ENCODE measurements at regions not wholly inside any gene's neighbourhood (a gene's known extent, or its start where the extent isn't known, plus 50 kb on each side); places are given as distances from the start of the nearest gene placed in this dataset.

GRCh38 chr17:13316657-13317056 lies 285.1 kb downstream of the HS3ST3A1 start:
- TF ChIP-seq CTCF (IDR thresholded peaks at IDR 0.05; ENCODE audit: insufficient read depth, low read length, poor library complexity, severe bottlenecking) = no peak
- no peak for DNase-seq (ENCODE audit: low read depth)
- Histone ChIP-seq H3K27me3 (ENCODE audit: control insufficient read depth, insufficient read depth, low read length) (no peaks in the 10 kb centered on the region), H3K4me3 (ENCODE audit: low read depth, low read length) (no peak overlapping the region), H3K36me3 (ENCODE audit: control insufficient read depth, insufficient read depth, low read length) (no peaks in the 10 kb centered on the region)

GRCh38 chr17:13311306-13311705 lies 290.4 kb downstream of the HS3ST3A1 start:
- no peak for TF ChIP-seq CTCF (IDR thresholded peaks at IDR 0.05; ENCODE audit: insufficient read depth, low read length, poor library complexity, severe bottlenecking)
- DNase-seq (ENCODE audit: low read depth) = no peak
- no peaks in the 10 kb centered on the region for H3K27me3 ChIP-seq (ENCODE audit: control insufficient read depth, insufficient read depth, low read length)
- no peaks in the 10 kb centered on the region for H3K36me3 ChIP-seq (ENCODE audit: control insufficient read depth, insufficient read depth, low read length)
- no peak overlapping the region for H3K4me3 ChIP-seq (ENCODE audit: low read depth, low read length)

GRCh38 chr17:13310858-13311257 lies 290.9 kb downstream of the HS3ST3A1 start:
- H3K4me3 ChIP-seq (ENCODE audit: low read depth, low read length) = no peak overlapping the region

GRCh38 chr17:13306310-13306962 lies 288.6 kb upstream of the ELAC2 start:
- Histone ChIP-seq H3K27me3 (ENCODE audit: control insufficient read depth, insufficient read depth, low read length) (no peaks in the 10 kb centered on the region), H3K4me3 (ENCODE audit: low read depth, low read length) (no peak overlapping the region), H3K36me3 (ENCODE audit: control insufficient read depth, insufficient read depth, low read length) (no peaks in the 10 kb centered on the region)
- peak; percentile 41 for DNase-seq (ENCODE audit: low read depth)
- TF ChIP-seq CTCF (IDR thresholded peaks at IDR 0.05; ENCODE audit: insufficient read depth, low read length, poor library complexity, severe bottlenecking) = peak; percentile 56

More at GRCh38 chr17:13310858-13311257, 290.9 kb downstream of the HS3ST3A1 start:
- H3K27me3 ChIP-seq (ENCODE audit: control insufficient read depth, insufficient read depth, low read length) = no peaks in the 10 kb centered on the region
- TF ChIP-seq CTCF (IDR thresholded peaks at IDR 0.05; ENCODE audit: insufficient read depth, low read length, poor library complexity, severe bottlenecking) = no peak
- H3K36me3 ChIP-seq (ENCODE audit: control insufficient read depth, insufficient read depth, low read length) = no peaks in the 10 kb centered on the region
- no peak for DNase-seq (ENCODE audit: low read depth)

GRCh38 chr17:13302983-13303382 lies 285.2 kb upstream of the ELAC2 start:
- H3K36me3 ChIP-seq (ENCODE audit: control insufficient read depth, insufficient read depth, low read length) = no peaks in the 10 kb centered on the region
- TF ChIP-seq CTCF (IDR thresholded peaks at IDR 0.05; ENCODE audit: insufficient read depth, low read length, poor library complexity, severe bottlenecking) = no peak
- H3K4me3 ChIP-seq (ENCODE audit: low read depth, low read length) = no peak overlapping the region
- DNase-seq (ENCODE audit: low read depth) = no peak
- H3K27me3 ChIP-seq (ENCODE audit: control insufficient read depth, insufficient read depth, low read length) = no peaks in the 10 kb centered on the region

- no peaks in the 10 kb centered on the region for H3K27me3 ChIP-seq (ENCODE audit: control insufficient read depth, insufficient read depth, low read length)
- H3K4me3 ChIP-seq (ENCODE audit: low read depth, low read length) = no peak overlapping the region
- DNase-seq (ENCODE audit: low read depth) = no peak
- no peaks in the 10 kb centered on the region for H3K36me3 ChIP-seq (ENCODE audit: control insufficient read depth, insufficient read depth, low read length)
- no peak for TF ChIP-seq CTCF (IDR thresholded peaks at IDR 0.05; ENCODE audit: insufficient read depth, low read length, poor library complexity, severe bottlenecking)
These were observed 284.6 kb upstream of the ELAC2 start for GRCh38 chr17:13302419-13302818.

Measured in kidney epithelial cell (primary cell).